OCI-LY7 (cell line): ENCODE measurements at regions not wholly inside any gene's neighbourhood (a gene's known extent, or its start where the extent isn't known, plus 50 kb on each side); places are given as distances from the start of the nearest gene placed in this dataset.

ENCODE experiments used
- BruUV-seq: library from RNA; stranded (reverse); fragments of 400-500 nt; replicated peaks from 2 replicates; lab custom pipeline; 2021; lab: Mats Ljungman, UMichigan
- CTCF ChIA-PET: fragments of 300-600 bp; sonication (Branson Sonifier 250); formaldehyde crosslinking; loops from one replicate; lab custom pipeline; 2022; ENCODE audit warnings: antibody characterized with exemption; ENCODE audit not compliant: unreplicated experiment; lab: Charles Lee
- POLR2A ChIA-PET: fragments of 300-600 bp; sonication (Branson Sonifier 250); formaldehyde crosslinking; loops from one replicate; lab custom pipeline; 2022; ENCODE audit warnings: antibody characterized with exemption; lab: Charles Lee
- DNase-seq: peaks from one replicate; pipeline ENCODE4 v3.0.0-alpha.2; 2015; ENCODE audit warnings: low spot score
- H2AFZ ChIP-seq: fragments of 200-600 bp; sonication (generic), shearing (Covaris generic); 2 replicates; pipeline ENCODE4 v1.6.1; 2014; ENCODE audit warnings: mild to moderate bottlenecking, antibody characterized with exemption, low read length, moderate library complexity
- H3K27ac ChIP-seq: fragments of 200-600 bp; sonication (generic); 2 replicates; pipeline ENCODE4 v1.5.1; 2014; ENCODE audit warnings: mixed run types, low read depth, mild to moderate bottlenecking, moderate library complexity, low read length, inconsistent platforms; ENCODE audit not compliant: poor library complexity, severe bottlenecking
- H3K36me3 ChIP-seq: fragments of 200-600 bp; sonication (generic); 2 replicates; pipeline ENCODE4 v1.6.1; 2014; ENCODE audit warnings: mild to moderate bottlenecking, antibody characterized with exemption, low read length, moderate library complexity, mixed read lengths; ENCODE audit not compliant: insufficient read depth
- H3K4me1 ChIP-seq: fragments of 200-600 bp; sonication (generic); 2 replicates; pipeline ENCODE4 v1.5.1; 2014; ENCODE audit warnings: mild to moderate bottlenecking, low read length; ENCODE audit not compliant: insufficient read depth, poor library complexity, severe bottlenecking
- H3K4me2 ChIP-seq: fragments of 200-600 bp; sonication (generic); 2 replicates; pipeline ENCODE4 v1.6.1; 2014; ENCODE audit warnings: mild to moderate bottlenecking, low read length
- H3K4me3 ChIP-seq: fragments of 200-600 bp; sonication (generic); 2 replicates; pipeline ENCODE4 v1.5.1; 2014; ENCODE audit warnings: mild to moderate bottlenecking, low read depth, low read length; ENCODE audit not compliant: poor library complexity, severe bottlenecking
- H3K79me2 ChIP-seq: fragments of 200-600 bp; sonication (generic); 2 replicates; pipeline ENCODE4 v1.6.1; 2016; ENCODE audit warnings: low read depth, mild to moderate bottlenecking, low read length, moderate library complexity, mixed read lengths; ENCODE audit not compliant: insufficient read depth
- H3K9me2 ChIP-seq: fragments of 200-600 bp; sonication (generic); 2 replicates; pipeline ENCODE4 v1.6.1; 2016; ENCODE audit warnings: mild to moderate bottlenecking, low read length, mixed read lengths; ENCODE audit not compliant: insufficient read depth
- H3K9me3 ChIP-seq: fragments of 200-600 bp; sonication (generic); 2 replicates; pipeline ENCODE4 v1.6.1; 2014; ENCODE audit warnings: mild to moderate bottlenecking, mixed run types, low read length, mixed read lengths
- H4K20me1 ChIP-seq: fragments of 200-600 bp; sonication (generic); 2 replicates; pipeline ENCODE4 v1.6.1; 2014; ENCODE audit warnings: mild to moderate bottlenecking, antibody characterized with exemption, low read length, moderate library complexity, mixed read lengths; ENCODE audit not compliant: insufficient read depth
- CTCF ChIP-seq: fragments of 200-600 bp; sonication (generic); conservative IDR thresholded peaks from 2 replicates; pipeline ENCODE4 v1.5.1; 2014; ENCODE audit warnings: mild to moderate bottlenecking, antibody characterized with exemption, low read length, moderate library complexity, mixed read lengths
- EZH2phosphoT487 ChIP-seq: fragments of 200-600 bp; sonication (generic); IDR thresholded peaks from 2 replicates; pipeline ENCODE4 v1.6.1; 2018; ENCODE audit warnings: low read depth, borderline replicate concordance, mild to moderate bottlenecking, mixed run types, antibody characterized with exemption, low read length, moderate library complexity, mixed read lengths
- intact Hi-C: fragments of 100-400 bp; cut with micrococcal nuclease; formaldehyde crosslinking; loops from one replicate; pipeline ENCODE4 v1.10.0; 2022; ENCODE audit not compliant: unreplicated experiment

- ChIA-PET CTCF (no interaction called here), POLR2A (interaction anchor here (0.6 to 1.0 kb wide), 2 partner anchors 81 to 660 kb away, joined by 3 to 4 read pairs; no protein-coding TSS in a partner anchor)
- Histone ChIP-seq H3K79me2 (no peaks in the 10 kb centered on the region), H2AFZ (no peak overlapping the region), H3K27ac (no peak overlapping the region), H3K36me3 (no peaks in the 10 kb centered on the region), H3K4me2 (no peak overlapping the region), H3K9me2 (no peaks in the 10 kb centered on the region), H3K4me3 (no peak overlapping the region), H3K9me3 (no peaks in the 10 kb centered on the region), H4K20me1 (no peaks in the 10 kb centered on the region), H3K4me1 (no peaks in the 10 kb centered on the region)
- intact Hi-C loops: no loop called here
- BruUV-seq: no TSS peak
- no peak for TF ChIP-seq CTCF
- TF ChIP-seq EZH2phosphoT487: no peak
- DNase-seq: no peak
Observed at GRCh38 chr2:207296265-207296948, 130.7 kb upstream of the KLF7 start.

GRCh38 chr2:207300817-207301216 lies 135.1 kb upstream of the KLF7 start:
- TF ChIP-seq CTCF (no peak), EZH2phosphoT487 (no peak)
- H3K9me3 ChIP-seq: no peaks in the 10 kb centered on the region
- H3K4me3 ChIP-seq: no peak overlapping the region
- no peaks in the 10 kb centered on the region for H3K4me1 ChIP-seq
- no peak overlapping the region for H3K4me2 ChIP-seq
- ChIA-PET CTCF (no interaction called here), POLR2A (no interaction called here)
- no peaks in the 10 kb centered on the region for H3K36me3 ChIP-seq
- DNase-seq: no peak
- no peaks in the 10 kb centered on the region for H4K20me1 ChIP-seq
- H3K79me2 ChIP-seq: no peaks in the 10 kb centered on the region
- no TSS peak for BruUV-seq
- intact Hi-C loops: no loop called here
- no peaks in the 10 kb centered on the region for H3K9me2 ChIP-seq
- H3K27ac ChIP-seq: no peak overlapping the region
- no peak overlapping the region for H2AFZ ChIP-seq

GRCh38 chr2:207304761-207305160 lies 139.0 kb upstream of the KLF7 start:
- H3K79me2 ChIP-seq: no peaks in the 10 kb centered on the region
- H3K4me3 ChIP-seq: no peak overlapping the region
- no peak overlapping the region for H3K4me2 ChIP-seq
- BruUV-seq: no TSS peak
- H3K9me2 ChIP-seq: no peaks in the 10 kb centered on the region
- no peaks in the 10 kb centered on the region for H3K36me3 ChIP-seq
- H3K27ac ChIP-seq: no peak overlapping the region
- TF ChIP-seq CTCF (no peak), EZH2phosphoT487 (no peak)
- H3K4me1 ChIP-seq: no peaks in the 10 kb centered on the region
- H2AFZ ChIP-seq: no peak overlapping the region
- intact Hi-C loops: no loop called here
- ChIA-PET CTCF (no interaction called here), POLR2A (interaction anchor here (0.6 to 1.4 kb wide), 5 partner anchors 36 to 631 kb away, joined by 3 to 7 read pairs (median 4); no protein-coding TSS in a partner anchor)
- no peaks in the 10 kb centered on the region for H3K9me3 ChIP-seq
- no peaks in the 10 kb centered on the region for H4K20me1 ChIP-seq
- DNase-seq: no peak
